ENCODE measurements at regions not wholly inside any gene's neighbourhood (a gene's known extent, or its start where the extent isn't known, plus 50 kb on each side); places are given as distances from the start of the nearest gene placed in this dataset.

DNA sequence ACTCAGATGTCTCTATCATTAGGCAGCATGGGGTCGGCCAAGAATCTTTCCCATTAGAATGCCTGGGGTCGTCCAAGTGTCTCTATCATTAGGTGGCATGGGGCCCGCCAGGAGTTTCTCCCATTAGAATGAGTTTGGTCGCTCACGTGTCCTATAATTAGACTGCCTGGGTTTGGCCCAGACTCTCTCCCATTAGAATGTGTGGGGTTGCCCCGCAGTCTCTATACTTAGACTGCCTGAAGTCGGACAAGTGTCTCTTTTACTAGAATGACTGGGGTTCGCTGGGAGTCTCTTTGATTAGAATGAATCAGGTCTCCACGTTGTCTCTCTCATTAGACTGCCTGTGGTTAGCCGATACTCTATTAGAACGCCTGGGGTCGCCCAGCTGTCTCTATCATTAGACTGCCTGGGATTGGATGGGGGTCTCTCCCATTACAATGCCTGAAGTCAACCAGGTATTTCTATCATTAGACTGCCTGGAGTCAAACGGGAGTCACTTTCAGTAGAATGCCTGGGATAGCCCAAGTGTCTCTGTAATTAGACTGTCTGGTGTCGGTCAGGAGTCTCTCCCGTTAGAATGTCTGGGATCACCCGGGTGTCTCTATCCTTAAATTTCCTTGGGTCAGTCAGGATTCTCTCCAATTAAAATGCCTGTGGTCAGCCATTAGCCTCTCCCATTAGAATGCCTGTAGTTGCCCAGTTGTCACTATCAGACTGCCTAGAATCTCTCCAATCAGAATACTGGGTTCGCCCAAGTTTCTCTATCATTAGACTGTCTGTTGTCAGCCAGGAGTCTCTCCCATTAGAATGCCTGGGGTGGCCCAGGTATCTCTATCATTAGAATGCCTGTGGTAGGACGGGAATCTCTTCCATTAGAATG is 1454.1 kb downstream of the UQCRFS1 start:
- Histone ChIP-seq H3K27ac (ENCODE audit: extremely low read depth, low read depth, low read length) (no peak overlapping the region), H3K36me3 (ENCODE audit: control insufficient read depth in 2 of 2, insufficient read depth in 1 of 2, low read length in 2 of 2) (no peaks in the 10 kb centered on the region), H3K4me3 (ENCODE audit: low read depth, low read length) (no peak overlapping the region), H3K4me1 (ENCODE audit: control insufficient read depth, insufficient read depth, low read length) (no peaks in the 10 kb centered on the region), H3K9me3 (ENCODE audit: control insufficient read depth, insufficient read depth, low read depth, low read length) (peaks cover 3% of the 10 kb centered on the region)
- ChIA-PET CTCF (no interaction called here), POLR2A (no interaction called here)
- TF ChIP-seq ZNF133 (tag by site-specific recombination; IDR thresholded peaks at IDR 0.05): no peak
- TF ChIP-seq WT1 (tag by site-specific recombination; IDR thresholded peaks at IDR 0.05): no peak

DNA sequence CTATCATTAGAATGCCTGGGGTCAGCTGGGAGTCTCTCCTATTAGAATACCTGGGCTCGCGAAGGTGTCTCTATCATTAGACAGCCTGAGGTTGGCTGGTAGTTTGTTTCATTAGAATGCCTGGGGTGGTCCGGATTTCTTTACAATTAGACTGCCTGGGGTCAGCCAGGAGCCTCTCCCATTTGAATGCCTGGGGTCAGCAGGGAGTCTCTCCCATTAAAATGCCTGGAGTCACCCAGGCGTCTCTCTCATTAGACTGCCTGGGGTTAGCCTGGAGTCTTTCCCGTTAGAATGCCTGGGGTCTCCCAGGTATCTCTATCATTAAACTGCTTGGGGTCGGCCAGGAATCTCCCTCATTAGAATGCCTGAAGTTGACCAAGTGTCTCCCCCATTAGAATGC is 1458.3 kb downstream of the UQCRFS1 start:
- H3K27ac ChIP-seq (ENCODE audit: extremely low read depth, low read depth, low read length): no peak overlapping the region
- H3K9me3 ChIP-seq (ENCODE audit: control insufficient read depth, insufficient read depth, low read depth, low read length): no peaks in the 10 kb centered on the region; the same call in none of the 2 replicates
- POLR2A ChIA-PET: no interaction called here
- CTCF ChIA-PET: no interaction called here
- TF ChIP-seq ZFP41 (tag by site-specific recombination; IDR thresholded peaks at IDR 0.05; ENCODE audit: borderline replicate concordance): no peak
- TF ChIP-seq ZNF37A (tag by site-specific recombination; IDR thresholded peaks at IDR 0.05): no peak
- TF ChIP-seq ZSCAN4 (tag by site-specific recombination; IDR thresholded peaks at IDR 0.05): no peak
- TF ChIP-seq, protein P1, sequence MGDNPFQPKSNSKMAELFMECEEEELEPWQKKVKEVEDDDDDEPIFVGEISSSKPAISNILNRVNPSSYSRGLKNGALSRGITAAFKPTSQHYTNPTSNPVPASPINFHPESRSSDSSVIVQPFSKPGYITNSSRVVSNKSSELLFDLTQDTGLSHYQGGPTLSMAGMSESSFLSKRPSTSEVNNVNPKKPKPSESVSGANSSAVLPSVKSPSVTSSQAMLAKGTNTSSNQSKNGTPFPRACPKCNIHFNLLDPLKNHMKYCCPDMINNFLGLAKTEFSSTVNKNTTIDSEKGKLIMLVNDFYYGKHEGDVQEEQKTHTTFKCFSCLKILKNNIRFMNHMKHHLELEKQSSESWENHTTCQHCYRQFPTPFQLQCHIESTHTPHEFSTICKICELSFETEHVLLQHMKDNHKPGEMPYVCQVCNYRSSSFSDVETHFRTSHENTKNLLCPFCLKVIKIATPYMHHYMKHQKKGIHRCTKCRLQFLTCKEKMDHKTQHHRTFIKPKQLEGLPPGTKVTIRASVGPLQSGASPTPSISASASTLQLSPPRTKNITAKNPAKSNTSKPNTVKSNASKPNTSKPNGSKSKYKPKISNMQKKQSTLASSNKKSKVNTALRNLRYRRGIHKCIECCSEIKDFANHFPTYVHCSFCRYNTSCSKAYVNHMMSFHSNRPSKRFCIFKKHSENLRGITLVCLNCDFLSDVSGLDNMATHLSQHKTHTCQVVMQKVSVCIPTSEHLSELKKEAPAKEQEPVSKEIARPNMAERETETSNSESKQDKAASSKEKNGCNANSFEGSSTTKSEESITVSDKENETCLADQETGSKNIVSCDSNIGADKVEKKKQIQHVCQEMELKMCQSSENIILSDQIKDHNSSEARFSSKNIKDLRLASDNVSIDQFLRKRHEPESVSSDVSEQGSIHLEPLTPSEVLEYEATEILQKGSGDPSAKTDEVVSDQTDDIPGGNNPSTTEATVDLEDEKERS (tag by site-specific recombination; IDR thresholded peaks at IDR 0.05): no peak
- no peak for TF ChIP-seq ZBTB10 (tag by site-specific recombination; IDR thresholded peaks at IDR 0.05)
- no peak for TF ChIP-seq BCL11B (tag by site-specific recombination; IDR thresholded peaks at IDR 0.05; ENCODE audit: low read depth)
- TF ChIP-seq OVOL3 (tag by site-specific recombination; IDR thresholded peaks at IDR 0.05): no peak
- no peak for TF ChIP-seq ZNF302 (tag by site-specific recombination; IDR thresholded peaks at IDR 0.05; ENCODE audit: low read depth)
- TF ChIP-seq ZNF140 (tag by site-specific recombination; IDR thresholded peaks at IDR 0.05): no peak
- no peak for TF ChIP-seq ZSCAN30 (tag by site-specific recombination; IDR thresholded peaks at IDR 0.05)
- no peak for TF ChIP-seq SCRT2 (tag by site-specific recombination; IDR thresholded peaks at IDR 0.05)
- TF ChIP-seq SP2 (tag by site-specific recombination; IDR thresholded peaks at IDR 0.05): no peak
- no peak for TF ChIP-seq ZNF585B (tag by site-specific recombination; IDR thresholded peaks at IDR 0.05)
- TF ChIP-seq KLF10 (tag by site-specific recombination; IDR thresholded peaks at IDR 0.05): no peak
- TF ChIP-seq ZNF639 (tag by site-specific recombination; IDR thresholded peaks at IDR 0.05): no peak
- no peak for TF ChIP-seq ZNF501 (tag by site-specific recombination; IDR thresholded peaks at IDR 0.05)
- no peak for TF ChIP-seq GLIS1 (tag by site-specific recombination; IDR thresholded peaks at IDR 0.05)
- no peak for TF ChIP-seq GLI2 (tag by site-specific recombination; IDR thresholded peaks at IDR 0.05; ENCODE audit: borderline replicate concordance, low read depth)
- no peak for TF ChIP-seq ZNF830 (tag by site-specific recombination; IDR thresholded peaks at IDR 0.05; ENCODE audit: low read depth)
- H3K36me3 ChIP-seq (ENCODE audit: control insufficient read depth in 2 of 2, insufficient read depth in 1 of 2, low read length in 2 of 2): no peaks in the 10 kb centered on the region
- no peaks in the 10 kb centered on the region for H3K4me1 ChIP-seq (ENCODE audit: control insufficient read depth, insufficient read depth, low read length)
- no peak overlapping the region for H3K4me3 ChIP-seq (ENCODE audit: low read depth, low read length)
